Lung (tissue), 11 donors: ENCODE measurements at regions not wholly inside any gene's neighbourhood (a gene's known extent, or its start where the extent isn't known, plus 50 kb on each side); places are given as distances from the start of the nearest gene placed in this dataset.

ENCODE experiments used
- ATAC-seq: fragments of 200-7000 bp; cut with Tn5 transposase; one replicate; pipeline ENCODE4 v1.9.1; 2020; ENCODE audit warnings: moderate number of reproducible peaks; ENCODE audit not compliant: insufficient read depth, low FRiP score
- DNase-seq, 3 donors: peaks; one replicate each; pipeline ENCODE4 v3.0.0-alpha.2; 2013 to 2017
- H3K27ac ChIP-seq, 2 donors: one replicate each; pipeline ENCODE4 v1.5.1; 2013; ENCODE audit warnings: mild to moderate bottlenecking in 2 of 2, moderate library complexity in 2 of 2, control low read depth in 1 of 2, inconsistent platforms in 1 of 2, low read depth in 1 of 2, low read length in 1 of 2
- H3K27me3 ChIP-seq, 3 donors: one replicate each; pipeline ENCODE4 v1.5.1; 2013; ENCODE audit warnings: low read length in 2 of 3; ENCODE audit not compliant: control insufficient read depth in 3 of 3, insufficient read depth in 3 of 3
- H3K36me3 ChIP-seq, 4 donors: one replicate each; pipeline ENCODE4 v1.5.1; 2013; ENCODE audit warnings: low read length in 4 of 4, mild to moderate bottlenecking in 1 of 4, moderate library complexity in 1 of 4; ENCODE audit not compliant: control insufficient read depth in 4 of 4, insufficient read depth in 4 of 4
- H3K4me1 ChIP-seq, 5 donors: one replicate each; pipeline ENCODE4 v1.5.1; 2013; ENCODE audit warnings: low read length in 5 of 5, mild to moderate bottlenecking in 2 of 5, moderate library complexity in 1 of 5; ENCODE audit not compliant: control insufficient read depth in 5 of 5, insufficient read depth in 5 of 5
- H3K4me3 ChIP-seq: one replicate; pipeline ENCODE4 v1.5.1; 2013; ENCODE audit warnings: mild to moderate bottlenecking, control low read depth, moderate library complexity
- H3K9ac ChIP-seq, 2 donors: one replicate each; pipeline ENCODE4 v1.5.1; 2013; ENCODE audit warnings: low read length in 2 of 2, control low read depth in 1 of 2; ENCODE audit not compliant: insufficient read depth in 1 of 2
- H3K9me3 ChIP-seq, 4 donors: one replicate each; pipeline ENCODE4 v1.5.1; 2013; ENCODE audit warnings: low read length in 3 of 4, mild to moderate bottlenecking in 1 of 4, moderate library complexity in 1 of 4; ENCODE audit not compliant: control insufficient read depth in 4 of 4, insufficient read depth in 3 of 4
- WGBS, 2 donors: extraction: QIAGEN DNeasy Blood & Tissue Kit; methylation state at CpG; one replicate each; pipeline ENCODE4 v1.1.7; 2013; 5-methylcytosine and 5-hydroxymethylcytosine counted together
- TF ChIP-seq, protein P1 (sequence below): IDR thresholded peaks from 2 replicates; pipeline ENCODE4 v1.5.1; 2012; ENCODE audit warnings: mild to moderate bottlenecking; ENCODE audit errors: control extremely low read depth, extremely low read depth
- donor health status: control.
- donor health status: control.
- donor health status: Bipolar disorder and iron deficiency.
- donor health status: healthy.
- donor health status: DM: yes; HTN: yes; CAD: no.

- TF ChIP-seq, protein P1, sequence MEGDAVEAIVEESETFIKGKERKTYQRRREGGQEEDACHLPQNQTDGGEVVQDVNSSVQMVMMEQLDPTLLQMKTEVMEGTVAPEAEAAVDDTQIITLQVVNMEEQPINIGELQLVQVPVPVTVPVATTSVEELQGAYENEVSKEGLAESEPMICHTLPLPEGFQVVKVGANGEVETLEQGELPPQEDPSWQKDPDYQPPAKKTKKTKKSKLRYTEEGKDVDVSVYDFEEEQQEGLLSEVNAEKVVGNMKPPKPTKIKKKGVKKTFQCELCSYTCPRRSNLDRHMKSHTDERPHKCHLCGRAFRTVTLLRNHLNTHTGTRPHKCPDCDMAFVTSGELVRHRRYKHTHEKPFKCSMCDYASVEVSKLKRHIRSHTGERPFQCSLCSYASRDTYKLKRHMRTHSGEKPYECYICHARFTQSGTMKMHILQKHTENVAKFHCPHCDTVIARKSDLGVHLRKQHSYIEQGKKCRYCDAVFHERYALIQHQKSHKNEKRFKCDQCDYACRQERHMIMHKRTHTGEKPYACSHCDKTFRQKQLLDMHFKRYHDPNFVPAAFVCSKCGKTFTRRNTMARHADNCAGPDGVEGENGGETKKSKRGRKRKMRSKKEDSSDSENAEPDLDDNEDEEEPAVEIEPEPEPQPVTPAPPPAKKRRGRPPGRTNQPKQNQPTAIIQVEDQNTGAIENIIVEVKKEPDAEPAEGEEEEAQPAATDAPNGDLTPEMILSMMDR, result no peak
- H3K9me3 ChIP-seq, result no peaks in the 10 kb centered on the region
- H3K4me1 ChIP-seq, result peaks cover 0 to 6% (median 0%) of the 10 kb centered on the region in 5 donors
- ATAC-seq (no peak), DNase-seq (no peak)
- H3K27ac ChIP-seq, result no peak overlapping the region
- no peaks in the 10 kb centered on the region for H3K36me3 ChIP-seq
- no peak overlapping the region for H3K9ac ChIP-seq
- H3K27me3 ChIP-seq, result no peaks in the 10 kb centered on the region
- H3K4me3 ChIP-seq, result no peak overlapping the region
- WGBS, 2 donors, result 88 to 89% methylated on average over 12 of the region's 12 CpGs
Measured at GRCh38 chr15:70292076-70292760, 194.5 kb upstream of the TLE3 start.

DNA sequence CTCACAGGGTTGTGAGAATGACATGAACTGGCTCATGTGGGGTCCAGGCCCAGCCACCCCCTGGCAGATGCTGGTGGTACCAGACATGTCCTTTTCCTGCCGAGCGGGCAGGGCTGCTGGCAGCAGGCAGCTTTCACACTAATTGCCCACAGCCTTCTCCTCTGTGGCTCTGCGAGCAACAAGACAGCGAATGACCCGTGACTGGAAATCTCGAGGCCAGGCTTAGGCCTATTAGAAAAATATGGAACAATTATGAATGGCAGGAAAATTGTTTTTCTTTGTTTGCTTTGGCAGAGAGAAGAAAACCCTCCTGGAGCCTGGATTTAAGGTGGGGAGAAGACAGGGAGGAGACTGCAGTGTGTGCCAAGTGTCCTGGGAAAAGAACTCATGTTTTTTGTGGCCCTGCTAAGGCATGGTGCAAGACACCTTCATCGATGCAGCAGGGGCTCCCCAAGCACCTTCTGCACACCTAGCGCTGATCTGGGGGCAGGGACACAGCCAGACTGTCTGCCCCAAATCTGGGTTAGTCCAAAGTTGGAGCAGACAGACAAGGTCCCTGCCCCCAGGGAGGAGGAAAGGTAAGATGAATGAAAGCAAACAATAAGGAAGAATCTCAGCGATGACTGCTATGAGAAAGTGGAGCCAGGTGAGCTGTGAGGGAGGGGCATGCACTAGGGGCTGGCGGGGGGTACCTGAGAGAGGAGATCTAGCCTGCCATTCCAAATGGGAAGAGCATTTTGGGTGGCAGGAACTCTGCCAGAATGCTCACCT is 193.8 kb upstream of the TLE3 start:
- Histone ChIP-seq H3K27ac (no peak overlapping the region), H3K4me3 (no peak overlapping the region), H3K9ac (no peak overlapping the region), H3K9me3 (no peaks in the 10 kb centered on the region), H3K27me3 (no peaks in the 10 kb centered on the region), H3K36me3 (no peaks in the 10 kb centered on the region), H3K4me1 (peaks cover 0 to 6% (median 0%) of the 10 kb centered on the region in 5 donors)
- 86 to 88% methylated on average over 10 of the region's 10 CpGs for WGBS, 2 donors
- no peak for DNase-seq
- ATAC-seq, result no peak
- TF ChIP-seq, protein P1, result no peak

GRCh38 chr15:70290708-70291107 is 193.0 kb upstream of the TLE3 start:
- H3K9ac ChIP-seq, result no peak overlapping the region
- H3K4me3 ChIP-seq, result no peak overlapping the region
- H3K4me1 ChIP-seq, result peaks cover 0 to 8% (median 0%) of the 10 kb centered on the region in 5 donors
- TF ChIP-seq, protein P1, result no peak
- H3K27me3 ChIP-seq, result no peaks in the 10 kb centered on the region
- no peak for DNase-seq
- H3K27ac ChIP-seq, result no peak overlapping the region
- no peak for ATAC-seq
- 96% methylated on average over 6 of the region's 6 CpGs for WGBS, 2 donors
- H3K9me3 ChIP-seq, result no peaks in the 10 kb centered on the region
- no peaks in the 10 kb centered on the region for H3K36me3 ChIP-seq
